ENCODE measurements at regions not wholly inside any gene's neighbourhood (a gene's known extent, or its start where the extent isn't known, plus 50 kb on each side); places are given as distances from the start of the nearest gene placed in this dataset.

- peak; percentile 71 for TF ChIP-seq CTCF (IDR thresholded peaks at IDR 0.05; ENCODE audit: borderline replicate concordance, control extremely low read depth, extremely low read depth, insufficient read depth, missing control alignments)
- DNase-seq (ENCODE audit: low spot score) = peak; percentile 15
Observed at GRCh38 chr3:22960105-22960984, 242.8 kb upstream of the UBE2E2 start.

GRCh38 chr3:22962244-22962643 is 240.9 kb upstream of the UBE2E2 start:
- in situ Hi-C loops (cut with MboI; ENCODE audit: low sequenced_read_pairs, unreplicated experiment) = no loop called here
- no peak for DNase-seq (ENCODE audit: low spot score)
- no peak for TF ChIP-seq CTCF (IDR thresholded peaks at IDR 0.05; ENCODE audit: borderline replicate concordance, control extremely low read depth, extremely low read depth, insufficient read depth, missing control alignments)

More at GRCh38 chr3:22960105-22960984, 242.8 kb upstream of the UBE2E2 start:
- in situ Hi-C loops (cut with MboI; ENCODE audit: low sequenced_read_pairs, unreplicated experiment) = no loop called here

DNA sequence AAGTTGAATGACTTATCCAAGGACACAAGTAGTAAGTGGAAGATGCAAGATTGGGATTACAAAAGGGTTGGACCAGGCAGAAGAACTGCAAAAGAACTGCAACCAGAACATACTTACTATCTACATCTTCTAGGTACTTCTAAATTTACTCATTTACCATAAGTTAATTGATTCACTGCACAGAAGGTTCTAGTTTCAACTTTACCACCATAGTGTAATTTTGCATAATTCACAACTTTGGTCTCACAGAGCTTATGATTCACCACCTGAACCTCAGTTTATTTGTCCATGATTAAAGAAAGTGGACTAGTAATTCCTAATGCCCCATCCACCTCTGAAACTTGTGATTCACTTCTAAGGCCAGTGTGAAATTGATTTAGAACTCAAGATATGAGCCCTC is 236.8 kb upstream of the UBE2E2 start:
- no peak for TF ChIP-seq CTCF (IDR thresholded peaks at IDR 0.05; ENCODE audit: borderline replicate concordance, control extremely low read depth, extremely low read depth, insufficient read depth, missing control alignments)
- in situ Hi-C loops (cut with MboI; ENCODE audit: low sequenced_read_pairs, unreplicated experiment) = no loop called here
- no peak for DNase-seq (ENCODE audit: low spot score)

DNA sequence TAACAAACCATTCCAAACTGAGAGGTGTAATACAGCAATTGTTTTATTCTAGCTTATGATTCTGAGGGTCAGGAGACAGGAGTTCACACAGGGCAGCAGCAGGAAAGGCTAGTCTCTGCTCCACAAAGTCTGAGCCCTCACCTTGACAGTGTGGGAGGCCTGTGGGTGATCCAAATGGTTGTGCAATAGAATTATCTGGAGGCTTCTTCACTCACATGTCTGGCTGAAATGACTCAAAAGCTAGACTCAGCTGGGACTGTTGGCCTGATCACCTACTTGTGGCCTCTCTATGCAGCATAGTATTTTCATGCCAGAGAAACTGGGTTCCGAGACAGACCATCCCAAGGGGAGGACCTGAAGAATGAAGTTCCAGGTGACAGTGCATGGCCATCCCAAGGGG is 233.9 kb upstream of the UBE2E2 start:
- in situ Hi-C loops (cut with MboI; ENCODE audit: low sequenced_read_pairs, unreplicated experiment) = no loop called here

GRCh38 chr3:22971497-22971896 is 231.6 kb upstream of the UBE2E2 start:
- DNase-seq (ENCODE audit: low spot score) = no peak
- in situ Hi-C loops (cut with MboI; ENCODE audit: low sequenced_read_pairs, unreplicated experiment) = no loop called here
- no peak for TF ChIP-seq CTCF (IDR thresholded peaks at IDR 0.05; ENCODE audit: borderline replicate concordance, control extremely low read depth, extremely low read depth, insufficient read depth, missing control alignments)

More for the DNA sequence above, 233.9 kb upstream of the UBE2E2 start:
- no peak for TF ChIP-seq CTCF (IDR thresholded peaks at IDR 0.05; ENCODE audit: borderline replicate concordance, control extremely low read depth, extremely low read depth, insufficient read depth, missing control alignments)
- DNase-seq (ENCODE audit: low spot score) = no peak

DNA sequence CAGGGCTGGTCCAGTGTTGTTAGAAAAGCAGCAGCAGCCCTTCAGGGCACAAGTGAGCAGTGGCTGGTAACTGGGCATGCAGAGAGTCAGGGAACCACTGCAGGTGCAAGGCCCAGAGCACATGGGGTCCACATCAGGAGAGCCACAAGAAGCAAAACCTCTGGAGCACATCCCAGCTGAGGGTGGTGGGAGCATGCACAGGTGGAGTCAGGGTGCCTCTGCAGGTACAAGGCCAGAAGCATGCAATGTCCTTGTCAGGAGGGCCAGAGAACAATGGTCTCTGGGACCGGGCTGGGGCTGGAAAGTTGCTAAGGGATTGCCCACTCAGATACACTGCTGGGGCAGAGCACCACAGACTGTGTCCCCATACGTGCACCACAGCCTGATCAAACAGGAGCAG is 226.1 kb upstream of the UBE2E2 start:
- DNase-seq (ENCODE audit: low spot score) = no peak
- in situ Hi-C loops (cut with MboI; ENCODE audit: low sequenced_read_pairs, unreplicated experiment) = no loop called here
- no peak for TF ChIP-seq CTCF (IDR thresholded peaks at IDR 0.05; ENCODE audit: borderline replicate concordance, control extremely low read depth, extremely low read depth, insufficient read depth, missing control alignments)

Data from GM13976 (cell line).